Trophoblast cell (in vitro differentiated cells and primary cell): ENCODE measurements at regions not wholly inside any gene's neighbourhood (a gene's known extent, or its start where the extent isn't known, plus 50 kb on each side); places are given as distances from the start of the nearest gene placed in this dataset.
"Not testable (repeated sequence)": the region's sequence is repeated elsewhere in the genome, so short reads cannot be mapped to it uniquely, and the experiment has no call there.

Experiments
- DNase-seq, 2 donors: peaks; one replicate each; pipeline ENCODE4 v3.0.0-alpha.2; 2016
- H2AFZ ChIP-seq: 2 replicates; pipeline ENCODE4 v1.6.1; 2013; ENCODE audit warnings: low read length, moderate library complexity, mild to moderate bottlenecking; ENCODE audit not compliant: insufficient read depth, poor library complexity
- H2AK5ac ChIP-seq: 2 replicates; pipeline ENCODE4 v1.6.1; 2013; ENCODE audit warnings: mild to moderate bottlenecking, low read length
- H2BK120ac ChIP-seq: 2 replicates; pipeline ENCODE4 v1.6.1; 2013; ENCODE audit warnings: low read length, mild to moderate bottlenecking, moderate library complexity; ENCODE audit not compliant: insufficient read depth, poor library complexity
- H2BK12ac ChIP-seq: 2 replicates; pipeline ENCODE4 v1.6.1; 2013; ENCODE audit warnings: mild to moderate bottlenecking, low read length, moderate library complexity
- H2BK5ac ChIP-seq: 2 replicates; pipeline ENCODE4 v1.6.1; 2013; ENCODE audit warnings: low read length, low read depth, moderate library complexity, mild to moderate bottlenecking; ENCODE audit not compliant: poor library complexity
- H3K14ac ChIP-seq: 2 replicates; pipeline ENCODE4 v1.6.1; 2013; ENCODE audit warnings: mild to moderate bottlenecking, low read length
- H3K18ac ChIP-seq: 2 replicates; pipeline ENCODE4 v1.6.1; 2013; ENCODE audit warnings: mild to moderate bottlenecking, low read length
- H3K23ac ChIP-seq: 2 replicates; pipeline ENCODE4 v1.6.1; 2013; ENCODE audit warnings: low read length
- H3K27ac ChIP-seq: 2 replicates; pipeline ENCODE4 v1.5.1; 2013; ENCODE audit warnings: low read depth, mild to moderate bottlenecking, inconsistent platforms, low read length, moderate library complexity
- H3K27me3 ChIP-seq: 2 replicates; pipeline ENCODE4 v1.6.1; 2013; ENCODE audit warnings: inconsistent platforms, mild to moderate bottlenecking, low read length, moderate library complexity; ENCODE audit not compliant: insufficient read depth
- H3K36me3 ChIP-seq, 2 experiments: 1 replicate in 1 of 2; 2 replicates in 1 of 2; pipeline ENCODE4 v1.6.1; 2013; ENCODE audit warnings: low read length in 2 of 2, mild to moderate bottlenecking in 2 of 2, moderate library complexity in 1 of 2; ENCODE audit not compliant: insufficient read depth in 2 of 2, control insufficient read depth in 1 of 2
- H3K4ac ChIP-seq: 2 replicates; pipeline ENCODE4 v1.6.1; 2013; ENCODE audit warnings: low read depth, mild to moderate bottlenecking, low read length, moderate library complexity
- H3K4me1 ChIP-seq, 2 experiments: 1 replicate in 1 of 2; 2 replicates in 1 of 2; pipeline ENCODE4 v1.6.1; 2013; ENCODE audit warnings: low read length in 2 of 2, mild to moderate bottlenecking in 2 of 2, moderate library complexity in 1 of 2; ENCODE audit not compliant: insufficient read depth in 2 of 2, control insufficient read depth in 1 of 2
- H3K4me2 ChIP-seq: 2 replicates; pipeline ENCODE4 v1.6.1; 2013; ENCODE audit warnings: inconsistent platforms, mild to moderate bottlenecking, low read length, moderate library complexity
- H3K4me3 ChIP-seq: 2 replicates; pipeline ENCODE4 v1.5.1; 2013; ENCODE audit warnings: mild to moderate bottlenecking, low read depth, low read length, inconsistent platforms
- H3K79me1 ChIP-seq: one replicate; pipeline ENCODE4 v1.6.1; 2013; ENCODE audit warnings: low read length
- H3K79me2 ChIP-seq: 2 replicates; pipeline ENCODE4 v1.6.1; 2013; ENCODE audit warnings: low read length, mild to moderate bottlenecking; ENCODE audit not compliant: control insufficient read depth, insufficient read depth, poor library complexity
- H3K9ac ChIP-seq: 2 replicates; pipeline ENCODE4 v1.6.1; 2013; ENCODE audit warnings: mild to moderate bottlenecking, low read length
- H3K9me3 ChIP-seq: 2 replicates; pipeline ENCODE4 v1.6.1; 2013; ENCODE audit warnings: low read depth, mild to moderate bottlenecking, control low read depth, inconsistent platforms, low read length; ENCODE audit not compliant: insufficient read depth
- H4K12ac ChIP-seq: 2 replicates; pipeline ENCODE4 v1.6.1; 2013; ENCODE audit warnings: low read depth, mild to moderate bottlenecking, low read length, moderate library complexity
- H4K8ac ChIP-seq: 2 replicates; pipeline ENCODE4 v1.6.1; 2013; ENCODE audit warnings: low read depth, mild to moderate bottlenecking, low read length, moderate library complexity
- H4K91ac ChIP-seq: one replicate; pipeline ENCODE4 v1.6.1; 2013; ENCODE audit warnings: low read depth, mild to moderate bottlenecking, low read length, moderate library complexity
- WGBS: extraction: QIAGEN DNeasy Blood & Tissue Kit; methylation state at CpG from one replicate; pipeline ENCODE4 v1.1.7; 2013; ENCODE audit warnings: missing lambda C conversion rate; ENCODE audit not compliant: insufficient read length, insufficient coverage; ENCODE audit errors: extremely low coverage; 5-methylcytosine and 5-hydroxymethylcytosine counted together

- H3K27me3 ChIP-seq, H2BK5ac ChIP-seq, H4K91ac ChIP-seq, H2AK5ac ChIP-seq, DNase-seq, H2BK120ac ChIP-seq, H3K4ac ChIP-seq, H3K27ac ChIP-seq, H3K4me3 ChIP-seq, H3K14ac ChIP-seq, H3K9ac ChIP-seq, H3K36me3 ChIP-seq, H3K79me2 ChIP-seq, H3K9me3 ChIP-seq, H4K12ac ChIP-seq, H2AFZ ChIP-seq, H3K4me2 ChIP-seq, H3K23ac ChIP-seq, H3K4me1 ChIP-seq, H2BK12ac ChIP-seq, H3K18ac ChIP-seq, H3K79me1 ChIP-seq, H4K8ac ChIP-seq: not testable (repeated sequence)
- no CpG with 5 or more reads among the region's 1 CpG for WGBS
Measured at GRCh38 chr9:91019871-91020270, 218.3 kb downstream of the SYK start.

- not testable (repeated sequence) for H3K4me3 ChIP-seq, H2AK5ac ChIP-seq, H3K18ac ChIP-seq, H2BK12ac ChIP-seq, H4K12ac ChIP-seq, H3K14ac ChIP-seq, H4K8ac ChIP-seq, H2BK5ac ChIP-seq, DNase-seq, H3K4ac ChIP-seq, H3K9me3 ChIP-seq, H2AFZ ChIP-seq, H3K79me2 ChIP-seq, H2BK120ac ChIP-seq, H3K23ac ChIP-seq, H3K4me2 ChIP-seq, H4K91ac ChIP-seq, H3K36me3 ChIP-seq, H3K4me1 ChIP-seq, H3K79me1 ChIP-seq, H3K27me3 ChIP-seq, H3K9ac ChIP-seq, H3K27ac ChIP-seq
Measured at GRCh38 chr9:91021656-91022055, 220.0 kb downstream of the SYK start.

- H4K8ac ChIP-seq = no peak overlapping the region
- no peak overlapping the region for H3K4me3 ChIP-seq
- no peak overlapping the region for H2BK5ac ChIP-seq
- H3K79me2 ChIP-seq = no peaks in the 10 kb centered on the region
- H2AK5ac ChIP-seq = no peak overlapping the region
- no peak overlapping the region for H2BK120ac ChIP-seq
- H3K79me1 ChIP-seq = no peaks in the 10 kb centered on the region
- no peak overlapping the region for H4K12ac ChIP-seq
- H3K4me1 ChIP-seq = no peaks in the 10 kb centered on the region
- no peak overlapping the region for H3K9ac ChIP-seq
- peaks cover 3% of the 10 kb centered on the region for H3K9me3 ChIP-seq
- H4K91ac ChIP-seq = no peak overlapping the region
- H2AFZ ChIP-seq = no peak overlapping the region
- H3K4ac ChIP-seq = no peak overlapping the region
- no peak overlapping the region for H3K14ac ChIP-seq
- no peak overlapping the region for H2BK12ac ChIP-seq
- H3K27me3 ChIP-seq = no peaks in the 10 kb centered on the region
- no CpG with 5 or more reads among the region's 5 CpGs for WGBS
- H3K4me2 ChIP-seq = no peak overlapping the region
- H3K36me3 ChIP-seq = no peaks in the 10 kb centered on the region
- DNase-seq = no peak
- no peak overlapping the region for H3K18ac ChIP-seq
- H3K27ac ChIP-seq = no peak overlapping the region
- no peak overlapping the region for H3K23ac ChIP-seq
Measured at GRCh38 chr9:91023741-91024140, 222.1 kb downstream of the SYK start.

- Histone ChIP-seq H3K4me2 (no peak overlapping the region), H4K91ac (no peak overlapping the region), H3K4me3 (no peak overlapping the region), H3K27ac (no peak overlapping the region), H3K79me2 (no peaks in the 10 kb centered on the region), H4K8ac (no peak overlapping the region), H4K12ac (no peak overlapping the region), H3K9me3 (peaks cover 3% of the 10 kb centered on the region), H3K18ac (no peak overlapping the region), H3K23ac (no peak overlapping the region), H2BK5ac (no peak overlapping the region), H2BK12ac (no peak overlapping the region), H3K27me3 (no peaks in the 10 kb centered on the region), H3K4ac (no peak overlapping the region), H3K36me3 (no peaks in the 10 kb centered on the region), H3K14ac (no peak overlapping the region), H3K9ac (no peak overlapping the region), H2AK5ac (no peak overlapping the region), H3K4me1 (no peaks in the 10 kb centered on the region), H2BK120ac (no peak overlapping the region), H2AFZ (no peak overlapping the region), H3K79me1 (no peaks in the 10 kb centered on the region)
- DNase-seq = no peak
- WGBS = no CpG with 5 or more reads among the region's 4 CpGs
Measured at GRCh38 chr9:91024841-91025240, 223.2 kb downstream of the SYK start.

GRCh38 chr9:91025856-91026255 is 224.2 kb downstream of the SYK start:
- WGBS = no CpG with 5 or more reads among the region's 4 CpGs

More at GRCh38 chr9:91025856-91026255, 224.2 kb downstream of the SYK start:
- Histone ChIP-seq H4K8ac (no peak overlapping the region), H2AFZ (no peak overlapping the region), H3K4me1 (no peaks in the 10 kb centered on the region), H3K4me2 (no peak overlapping the region), H3K14ac (no peak overlapping the region), H3K23ac (no peak overlapping the region), H3K9me3 (peaks cover 3% of the 10 kb centered on the region), H4K91ac (no peak overlapping the region), H3K9ac (no peak overlapping the region), H2BK5ac (no peak overlapping the region), H3K18ac (no peak overlapping the region), H3K79me2 (no peaks in the 10 kb centered on the region), H3K36me3 (no peaks in the 10 kb centered on the region), H2AK5ac (no peak overlapping the region), H3K79me1 (no peaks in the 10 kb centered on the region), H3K27me3 (no peaks in the 10 kb centered on the region), H3K27ac (no peak overlapping the region), H3K4ac (no peak overlapping the region), H2BK120ac (no peak overlapping the region), H3K4me3 (no peak overlapping the region), H2BK12ac (no peak overlapping the region), H4K12ac (no peak overlapping the region)
- no peak for DNase-seq
